ENCODE measurements at regions not wholly inside any gene's neighbourhood (a gene's known extent, or its start where the extent isn't known, plus 50 kb on each side); places are given as distances from the start of the nearest gene placed in this dataset.

GRCh38 chr3:167882057-167882667 lies 146.6 kb downstream of the SERPINI1 start:
- H3K27me3 ChIP-seq (replicated peaks; ENCODE audit: insufficient read depth): no peaks in the 10 kb centered on the region
- no peaks in the 10 kb centered on the region for H3K9me3 ChIP-seq
- no peak overlapping the region for H3K27ac ChIP-seq
- H3K4me1 ChIP-seq (ENCODE audit: control insufficient read depth in 1 of 2, low read depth in 2 of 2): peaks cover 2 to 7% of the 10 kb centered on the region in 2 donors
- peak overlapping the region; percentile 48 for H3K4me3 ChIP-seq
- DNase-seq (ENCODE audit: low spot score): no peak
- ATAC-seq (ENCODE audit: insufficient number of reproducible peaks, low FRiP score, low read depth): no peak
- TF ChIP-seq CTCF (IDR thresholded peaks at IDR 0.05): peak; percentile 69
- no peaks in the 10 kb centered on the region for H3K36me3 ChIP-seq

GRCh38 chr3:167880183-167880582 lies 144.7 kb downstream of the SERPINI1 start:
- TF ChIP-seq CTCF (IDR thresholded peaks at IDR 0.05): no peak
- DNase-seq (ENCODE audit: low spot score): no peak
- Histone ChIP-seq H3K27ac (no peak overlapping the region), H3K4me1 (ENCODE audit: control insufficient read depth in 1 of 2, low read depth in 2 of 2) (peaks cover 8 to 23% of the 10 kb centered on the region in 2 donors), H3K36me3 (no peaks in the 10 kb centered on the region), H3K27me3 (replicated peaks; ENCODE audit: insufficient read depth) (no peaks in the 10 kb centered on the region), H3K9me3 (no peaks in the 10 kb centered on the region), H3K4me3 (no peak overlapping the region)
- ATAC-seq (ENCODE audit: insufficient number of reproducible peaks, low FRiP score, low read depth): no peak

- no peaks in the 10 kb centered on the region for H3K9me3 ChIP-seq
- H3K36me3 ChIP-seq: no peaks in the 10 kb centered on the region
- no peak for TF ChIP-seq CTCF (IDR thresholded peaks at IDR 0.05)
- H3K4me3 ChIP-seq: peak overlapping the region; percentile 26
- ATAC-seq (ENCODE audit: insufficient number of reproducible peaks, low FRiP score, low read depth) (peak; percentile 78), DNase-seq (ENCODE audit: low spot score) (no peak)
- H3K27me3 ChIP-seq (replicated peaks; ENCODE audit: insufficient read depth): no peaks in the 10 kb centered on the region
- H3K27ac ChIP-seq: peak overlapping the region; percentile 49 to 78
- peaks cover 8 to 33% of the 10 kb centered on the region in 2 donors for H3K4me1 ChIP-seq (ENCODE audit: control insufficient read depth in 1 of 2, low read depth in 2 of 2)
These were observed 141.2 kb downstream of the SERPINI1 start for GRCh38 chr3:167876620-167877281.
